H1 (cell line): ENCODE measurements at regions not wholly inside any gene's neighbourhood (a gene's known extent, or its start where the extent isn't known, plus 50 kb on each side); places are given as distances from the start of the nearest gene placed in this dataset.

ENCODE experiments used
- CHD7 ChIP-seq: fragments of 300-600 bp; sonication (generic); IDR thresholded peaks from 2 replicates; pipeline ENCODE4 v1.7.1; 2012; ENCODE audit warnings: low read length, moderate library complexity, mild to moderate bottlenecking, inconsistent platforms; ENCODE audit not compliant: insufficient replicate concordance
- CREB1 ChIP-seq: IDR thresholded peaks from 2 replicates; pipeline ENCODE4 v1.6.1; 2012; ENCODE audit warnings: inconsistent platforms
- EZH2 ChIP-seq: fragments of 200-600 bp; sonication (generic); IDR thresholded peaks from 2 replicates; pipeline ENCODE4 v1.7.1; 2012; ENCODE audit warnings: low read depth, mild to moderate bottlenecking, moderate library complexity, low read length, inconsistent platforms; ENCODE audit not compliant: severe bottlenecking
- MAFK ChIP-seq: IDR thresholded peaks from 2 replicates; pipeline ENCODE4 v1.6.1; 2012; ENCODE audit warnings: low read depth, mild to moderate bottlenecking, improper control_type of control experiment, low read length
- SP2 ChIP-seq: IDR thresholded peaks from 2 replicates; pipeline ENCODE4 v1.6.1; 2012; ENCODE audit warnings: mild to moderate bottlenecking, low read length, inconsistent platforms

- no peak for TF ChIP-seq CHD7
- TF ChIP-seq CREB1 = no peak
- no peak for TF ChIP-seq EZH2
- TF ChIP-seq MAFK = no peak
- no peak for TF ChIP-seq SP2
These were observed 364.4 kb upstream of the CYRIA start (continued) for GRCh38 chr2:17030047-17030446.
